Thyroid gland (tissue), 4 donors: ENCODE measurements at regions not wholly inside any gene's neighbourhood (a gene's known extent, or its start where the extent isn't known, plus 50 kb on each side); places are given as distances from the start of the nearest gene placed in this dataset.

Experiments
- DNase-seq, 2 donors: peaks; one replicate each; pipeline ENCODE4 v3.0.0-alpha.2; 2019
- H3K27ac ChIP-seq, 3 donors: fragments of 200-600 bp; sonication (generic); 1 replicate in 2 of 3; 2 replicates in 1 of 3; pipeline ENCODE4 v1.5.1; 2016 to 2019; ENCODE audit warnings: mild to moderate bottlenecking in 1 of 3, moderate library complexity in 1 of 3
- H3K27me3 ChIP-seq: fragments of 200-600 bp; sonication (generic); one replicate; pipeline ENCODE4 v1.5.1; 2019
- H3K36me3 ChIP-seq, 2 donors: fragments of 200-600 bp; sonication (generic); one replicate each; pipeline ENCODE4 v1.5.1; 2016 to 2019
- H3K4me1 ChIP-seq, 2 donors: fragments of 200-600 bp; sonication (generic); one replicate each; pipeline ENCODE4 v1.5.1; 2017 to 2019
- H3K4me3 ChIP-seq, 3 donors: fragments of 200-600 bp; sonication (generic); replicated peaks in 1 of 3; 1 replicate in 2 of 3; 2 replicates in 1 of 3; pipeline ENCODE4 v1.5.1; 2016; ENCODE audit warnings: mild to moderate bottlenecking in 1 of 3
- H3K9me3 ChIP-seq: fragments of 200-600 bp; sonication (generic); one replicate; pipeline ENCODE4 v1.5.1; 2017
- POLR2A ChIP-seq, 2 donors: fragments of 450-650 bp; IDR thresholded peaks; one replicate each; pipeline ENCODE4 v1.6.1; 2017; ENCODE audit warnings: antibody characterized with exemption in 2 of 2, mild to moderate bottlenecking in 2 of 2, moderate library complexity in 1 of 2
- WGBS, 2 donors: methylation state at CpG; one replicate each; pipeline ENCODE4 v1.1.5; 2017; 5-methylcytosine and 5-hydroxymethylcytosine counted together
- intact Hi-C: fragments of 100-400 bp; cut with DNase I; formaldehyde crosslinking; loops from one replicate; pipeline ENCODE4 v1.15.1; 2023
- TF ChIP-seq, protein P1 (sequence below), 6 experiments: fragments of 200-600 bp in 3 of 6; fragments of 450-650 bp in 3 of 6; sonication (generic) in 3 of 6; IDR thresholded peaks; one replicate each; pipeline ENCODE4 v1.5.1; 2016 to 2019; ENCODE audit warnings: antibody characterized with exemption in 6 of 6, mild to moderate bottlenecking in 2 of 6, inconsistent platforms in 1 of 6, moderate library complexity in 1 of 6

DNA sequence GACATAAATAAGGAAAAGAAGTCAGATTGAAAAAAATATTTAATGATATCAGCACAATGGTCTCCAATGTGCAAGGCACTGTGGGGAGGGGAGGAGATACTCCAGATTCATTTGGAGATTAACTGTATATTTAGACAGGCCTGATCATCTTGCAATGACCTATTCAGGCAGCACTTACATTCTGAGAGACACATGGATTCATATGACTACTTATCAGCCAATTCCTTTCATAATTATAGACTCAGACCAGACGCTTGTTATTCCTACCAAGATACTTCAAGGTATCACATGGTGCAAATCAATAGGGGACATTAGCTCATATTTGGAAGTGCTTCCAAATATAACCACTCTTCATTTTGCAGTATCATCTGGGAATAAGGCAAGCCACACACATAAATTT, 153.5 kb upstream of the TARS1 start:
- no peak for TF ChIP-seq POLR2A (IDR thresholded peaks at IDR 0.05)
- TF ChIP-seq, protein P1, sequence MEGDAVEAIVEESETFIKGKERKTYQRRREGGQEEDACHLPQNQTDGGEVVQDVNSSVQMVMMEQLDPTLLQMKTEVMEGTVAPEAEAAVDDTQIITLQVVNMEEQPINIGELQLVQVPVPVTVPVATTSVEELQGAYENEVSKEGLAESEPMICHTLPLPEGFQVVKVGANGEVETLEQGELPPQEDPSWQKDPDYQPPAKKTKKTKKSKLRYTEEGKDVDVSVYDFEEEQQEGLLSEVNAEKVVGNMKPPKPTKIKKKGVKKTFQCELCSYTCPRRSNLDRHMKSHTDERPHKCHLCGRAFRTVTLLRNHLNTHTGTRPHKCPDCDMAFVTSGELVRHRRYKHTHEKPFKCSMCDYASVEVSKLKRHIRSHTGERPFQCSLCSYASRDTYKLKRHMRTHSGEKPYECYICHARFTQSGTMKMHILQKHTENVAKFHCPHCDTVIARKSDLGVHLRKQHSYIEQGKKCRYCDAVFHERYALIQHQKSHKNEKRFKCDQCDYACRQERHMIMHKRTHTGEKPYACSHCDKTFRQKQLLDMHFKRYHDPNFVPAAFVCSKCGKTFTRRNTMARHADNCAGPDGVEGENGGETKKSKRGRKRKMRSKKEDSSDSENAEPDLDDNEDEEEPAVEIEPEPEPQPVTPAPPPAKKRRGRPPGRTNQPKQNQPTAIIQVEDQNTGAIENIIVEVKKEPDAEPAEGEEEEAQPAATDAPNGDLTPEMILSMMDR (IDR thresholded peaks at IDR 0.05): no peak
- no peaks in the 10 kb centered on the region for H3K27me3 ChIP-seq
- H3K4me3 ChIP-seq: no peak overlapping the region
- H3K9me3 ChIP-seq: no peaks in the 10 kb centered on the region
- H3K36me3 ChIP-seq: no peaks in the 10 kb centered on the region
- no peak overlapping the region for H3K27ac ChIP-seq
- 81 to 89% methylated on average over 1 of the region's 1 CpG for WGBS, 2 donors
- DNase-seq: no peak
- intact Hi-C loops: no loop called here
- no peaks in the 10 kb centered on the region for H3K4me1 ChIP-seq

GRCh38 chr5:33291216-33292000, 149.4 kb upstream of the TARS1 start:
- Histone ChIP-seq H3K9me3 (no peaks in the 10 kb centered on the region), H3K27ac (no peak overlapping the region), H3K27me3 (no peaks in the 10 kb centered on the region), H3K36me3 (no peaks in the 10 kb centered on the region), H3K4me3 (no peak overlapping the region), H3K4me1 (no peaks in the 10 kb centered on the region)
- WGBS, 2 donors: 67% methylated on average over 3 of the region's 3 CpGs
- intact Hi-C loops: no loop called here
- TF ChIP-seq POLR2A (IDR thresholded peaks at IDR 0.05): no peak
- TF ChIP-seq, protein P1 (IDR thresholded peaks at IDR 0.05): no peak
- DNase-seq: peak; percentile 19 to 20

DNA sequence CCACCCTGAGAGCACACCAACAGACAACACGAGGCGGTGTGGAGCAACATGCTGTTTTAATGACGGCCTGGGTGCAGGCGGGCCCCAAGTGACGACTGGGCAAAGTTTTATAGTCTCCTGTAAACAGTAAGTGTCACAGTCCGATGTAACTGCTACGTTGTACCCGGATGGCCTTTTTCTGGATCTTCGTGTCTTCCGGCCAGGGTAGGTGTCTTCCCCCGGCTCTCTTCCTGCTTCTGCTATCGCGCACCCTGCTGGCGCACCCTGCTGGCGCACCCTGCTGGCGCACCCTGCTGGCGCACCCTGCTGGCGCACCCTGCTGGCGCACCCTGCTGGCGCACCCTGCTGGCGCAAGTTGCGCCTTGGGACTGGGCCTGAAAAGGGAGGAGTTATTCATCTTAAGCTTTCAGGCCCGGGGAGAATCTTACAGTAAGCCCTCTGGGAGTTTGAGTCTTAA, 143.0 kb upstream of the TARS1 start:
- no peak for DNase-seq
- Histone ChIP-seq H3K9me3 (no peaks in the 10 kb centered on the region), H3K4me3 (no peak overlapping the region), H3K27ac (no peak overlapping the region), H3K27me3 (no peaks in the 10 kb centered on the region), H3K36me3 (no peaks in the 10 kb centered on the region), H3K4me1 (peaks cover 0 to 3% of the 10 kb centered on the region in 2 donors)
- intact Hi-C loops: no loop called here
- no peak for TF ChIP-seq POLR2A (IDR thresholded peaks at IDR 0.05)
- TF ChIP-seq, protein P1 (IDR thresholded peaks at IDR 0.05): no peak
- WGBS, 2 donors: 94 to 95% methylated on average over 23 of the region's 23 CpGs

DNA sequence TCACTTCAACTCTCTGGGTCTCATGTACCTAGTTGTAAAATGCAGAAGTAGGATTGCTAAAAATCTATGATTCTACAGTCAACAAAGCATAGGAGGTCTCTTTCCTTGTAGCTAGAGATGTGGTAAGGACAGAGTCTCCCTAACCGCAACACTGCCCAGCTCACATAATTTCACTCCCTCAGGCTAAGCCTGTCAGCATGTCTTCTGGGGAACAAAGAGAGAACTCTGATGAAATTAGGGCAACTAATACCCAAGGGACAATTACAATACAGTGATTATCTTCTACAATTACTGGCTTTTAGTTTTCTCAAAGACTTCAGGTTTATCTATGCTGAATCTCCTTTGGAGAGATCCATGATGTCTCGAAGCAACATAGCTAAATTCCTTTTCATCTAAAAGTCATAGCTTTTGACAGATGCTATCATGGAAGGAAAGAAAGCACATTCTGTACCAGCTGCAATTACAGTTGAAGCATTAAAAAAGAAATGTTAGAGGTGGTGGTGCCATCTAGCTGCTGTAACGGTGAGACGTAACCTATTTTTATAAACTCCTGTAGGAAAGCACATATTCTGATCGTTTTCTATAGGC, 141.1 kb upstream of the TARS1 start:
- intact Hi-C loops: no loop called here

More for the DNA sequence above, 141.1 kb upstream of the TARS1 start:
- H3K4me3 ChIP-seq: no peak overlapping the region
- H3K27ac ChIP-seq: no peak overlapping the region
- H3K27me3 ChIP-seq: no peaks in the 10 kb centered on the region
- DNase-seq: peak in 1 of 2 donors; percentile 6
- WGBS, 2 donors: 18 to 19% methylated on average over 5 of the region's 5 CpGs
- peaks cover 0 to 3% of the 10 kb centered on the region in 2 donors for H3K4me1 ChIP-seq
- H3K9me3 ChIP-seq: no peaks in the 10 kb centered on the region
- TF ChIP-seq POLR2A (IDR thresholded peaks at IDR 0.05): no peak
- TF ChIP-seq, protein P1 (IDR thresholded peaks at IDR 0.05): peak in 4 of 6 experiments; percentile 15 to 58 (median 38)
- H3K36me3 ChIP-seq: no peaks in the 10 kb centered on the region
